ENCODE measurements at regions not wholly inside any gene's neighbourhood (a gene's known extent, or its start where the extent isn't known, plus 50 kb on each side); places are given as distances from the start of the nearest gene placed in this dataset.
"Not testable (repeated sequence)": the region's sequence is repeated elsewhere in the genome, so short reads cannot be mapped to it uniquely, and the experiment has no call there.

DNA sequence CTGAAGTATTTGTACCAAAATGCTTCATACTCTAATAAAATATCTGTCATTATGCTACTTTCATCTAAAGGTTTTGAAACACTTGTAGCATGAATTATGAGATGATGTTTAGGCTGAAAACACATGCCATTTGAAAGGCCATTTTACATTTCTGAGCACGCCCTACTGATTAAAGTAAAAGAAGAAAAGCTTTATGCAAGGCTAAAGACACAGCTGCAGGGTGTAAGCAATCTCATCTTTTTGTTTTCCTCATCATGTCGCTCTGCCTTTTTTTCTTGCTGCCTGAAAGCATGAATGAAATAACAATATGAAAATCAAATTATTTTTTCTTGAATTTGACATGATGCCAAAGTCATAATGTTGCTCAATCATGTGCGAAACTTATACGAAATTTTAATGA is 148.6 kb upstream of the ARG1 start:
- DNase-seq (ENCODE audit: extremely low read depth in 1 of 2, low read depth in 1 of 2), result no peak

DNA sequence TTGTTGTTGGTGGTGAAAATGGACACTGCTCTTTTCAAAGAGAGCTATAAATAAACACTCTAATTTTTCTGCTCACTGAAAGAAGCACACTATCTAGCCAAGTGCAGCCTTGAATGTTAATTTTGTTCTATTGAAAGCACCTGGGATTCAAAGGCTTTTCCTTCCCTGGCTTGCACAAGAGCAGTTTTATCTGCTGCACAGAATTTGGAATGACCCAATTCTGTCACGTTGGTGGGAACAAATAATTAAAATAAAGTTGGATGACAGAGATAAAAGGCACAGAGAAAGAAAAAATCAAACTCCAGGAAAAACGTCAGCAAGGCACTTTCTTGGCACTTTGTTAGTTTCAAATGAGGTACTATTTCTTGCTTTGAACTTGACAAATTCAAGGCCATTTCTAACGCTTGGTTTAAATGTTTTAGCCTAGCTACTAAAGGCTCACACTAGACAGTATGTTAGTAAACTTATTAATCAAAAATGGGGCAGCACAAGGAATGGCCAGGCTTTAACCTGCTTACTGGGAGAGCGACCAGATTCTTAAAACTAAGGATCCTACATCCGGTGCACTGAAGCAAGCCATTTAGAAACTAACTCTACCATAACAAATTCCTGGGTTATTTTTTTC is 145.5 kb upstream of the ARG1 start:
- DNase-seq (ENCODE audit: extremely low read depth in 1 of 2, low read depth in 1 of 2), result no peak

DNA sequence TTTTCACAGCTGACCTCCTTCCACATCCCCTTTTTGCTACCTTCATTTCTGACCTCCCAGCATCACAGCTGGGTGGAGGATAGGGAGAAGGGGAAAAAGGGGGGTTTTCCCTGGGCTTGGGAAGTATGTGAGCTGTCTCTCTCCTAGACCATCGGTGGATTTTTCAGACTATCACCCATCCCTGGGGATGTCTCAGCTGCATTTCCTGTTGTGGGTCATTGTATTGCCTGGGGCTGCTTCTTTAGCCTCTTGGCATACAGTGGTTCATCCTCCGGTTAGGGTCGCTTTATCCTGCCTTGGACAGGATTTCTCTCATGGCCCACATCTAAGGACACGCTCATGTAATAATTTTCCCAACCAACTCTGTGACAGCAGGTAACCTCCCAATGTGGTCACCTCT is 142.5 kb upstream of the ARG1 start:
- no peak for DNase-seq (ENCODE audit: extremely low read depth in 1 of 2, low read depth in 1 of 2)

DNA sequence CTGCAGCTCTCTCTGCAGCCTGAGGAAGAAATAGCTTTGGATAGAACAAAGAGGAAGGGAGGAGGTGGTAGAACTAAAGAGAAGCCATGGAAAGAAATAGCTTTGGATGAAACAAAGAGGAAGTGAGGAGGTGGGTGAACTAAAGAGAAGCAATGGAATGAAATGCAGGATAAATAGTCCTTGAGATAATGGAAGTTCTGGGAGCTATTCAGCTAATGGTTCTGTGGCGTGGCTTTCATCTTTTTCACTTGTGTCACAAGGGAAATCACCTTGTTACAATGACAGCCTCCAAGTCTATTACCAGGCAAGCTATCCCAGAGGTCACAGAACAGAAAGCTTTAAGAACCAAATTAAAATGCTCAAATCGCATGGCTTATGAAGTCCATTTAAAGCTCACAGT is 141.3 kb upstream of the ARG1 start:
- DNase-seq (ENCODE audit: extremely low read depth in 1 of 2, low read depth in 1 of 2), result no peak

DNA sequence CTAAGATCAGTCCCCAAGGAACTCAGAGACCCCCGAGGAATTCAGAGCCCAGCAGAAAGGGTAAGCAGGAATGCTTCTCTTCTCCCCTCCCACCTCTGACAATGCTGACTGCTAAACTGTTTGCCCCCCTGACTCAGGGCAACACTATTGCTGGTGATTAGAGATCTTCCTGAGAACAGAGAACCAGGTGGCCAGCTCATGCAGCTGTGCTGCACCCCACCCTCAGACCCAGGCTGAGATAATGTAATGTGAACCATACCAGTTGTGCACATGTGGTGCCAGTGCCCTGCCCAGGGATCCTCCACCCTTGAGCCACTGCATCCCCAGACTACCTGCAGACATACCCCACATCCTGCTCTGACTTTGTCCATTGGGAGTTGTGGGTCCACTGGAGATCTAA is 139.1 kb upstream of the ARG1 start:
- no peak for DNase-seq (ENCODE audit: extremely low read depth in 1 of 2, low read depth in 1 of 2)

DNA sequence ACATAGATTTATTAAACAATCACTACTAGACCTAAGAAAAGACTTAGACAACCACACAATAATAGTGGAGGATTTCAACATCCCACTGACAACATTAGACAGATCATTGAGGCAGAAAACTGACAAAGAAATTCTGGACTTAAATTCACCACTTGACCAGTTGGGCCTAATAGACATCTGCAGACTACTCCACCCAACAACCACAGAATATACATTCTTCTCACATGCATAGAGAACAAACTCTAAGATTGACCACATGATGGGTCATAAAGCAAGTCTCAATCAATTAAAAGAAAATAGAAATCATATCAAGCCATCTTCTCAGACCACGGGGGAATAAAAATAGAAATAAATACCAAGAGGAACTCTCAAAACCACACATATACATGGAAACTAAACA is 136.7 kb upstream of the ARG1 start:
- DNase-seq (ENCODE audit: extremely low read depth in 1 of 2, low read depth in 1 of 2), result no peak

DNA sequence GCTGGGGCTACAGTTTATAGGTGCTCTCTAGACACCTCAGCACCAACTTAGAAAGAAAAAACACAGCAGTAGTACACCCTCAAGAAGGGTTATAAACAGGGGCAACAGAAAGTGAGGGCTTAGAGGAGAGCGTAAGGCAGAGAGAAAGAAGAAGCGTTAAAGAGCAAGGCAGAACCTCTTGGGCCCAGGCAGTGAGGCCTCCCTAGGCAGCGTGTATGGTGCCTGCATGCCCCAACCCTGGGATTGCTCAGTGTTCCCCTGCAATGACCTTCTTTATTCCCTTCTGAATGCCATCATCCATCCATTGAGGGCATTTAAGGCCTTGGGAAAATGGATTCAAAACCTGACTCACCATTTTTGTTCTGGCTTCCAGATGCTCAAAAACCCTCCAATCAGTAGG is 130.0 kb upstream of the ARG1 start:
- DNase-seq (ENCODE audit: extremely low read depth in 1 of 2, low read depth in 1 of 2), result no peak

DNA sequence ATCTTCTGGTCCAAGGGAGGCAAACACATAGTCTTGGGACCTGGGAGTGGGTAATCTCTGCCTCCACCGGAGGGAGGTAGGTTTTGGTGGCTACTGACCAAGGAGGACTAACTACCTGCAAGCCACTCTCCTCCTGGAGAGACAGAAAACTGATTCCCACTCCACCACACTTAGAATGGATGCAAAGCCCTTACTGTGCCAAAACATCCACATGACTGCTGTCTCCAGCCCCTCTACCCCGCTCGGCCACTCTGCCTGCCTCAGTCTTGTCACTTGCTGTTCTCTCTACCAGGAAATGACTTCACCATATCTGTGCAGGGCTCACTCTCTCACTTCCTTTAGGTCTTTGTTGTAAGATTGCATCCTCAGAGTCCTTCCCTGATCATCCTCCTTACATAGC is 129.5 kb upstream of the ARG1 start:
- DNase-seq (ENCODE audit: extremely low read depth in 1 of 2, low read depth in 1 of 2), result peak in 1 of 2 donors; percentile 12

DNA sequence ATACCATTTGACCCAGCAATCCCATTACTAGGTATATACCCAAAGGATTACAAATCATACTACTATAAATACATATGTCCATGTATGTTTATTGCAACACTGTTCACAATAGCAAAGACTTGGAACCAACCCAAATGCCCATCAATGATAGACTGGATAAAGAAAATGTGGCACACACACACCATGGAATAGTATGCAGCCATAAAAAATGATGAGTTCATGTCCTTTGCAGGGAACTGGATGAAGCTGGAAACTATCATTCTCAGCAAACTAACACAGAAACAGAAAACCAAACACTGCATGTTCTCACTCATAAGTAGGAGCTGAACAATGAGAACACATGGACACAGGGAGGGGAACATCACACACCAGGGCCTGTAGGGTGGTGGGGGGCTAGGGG is 127.7 kb upstream of the ARG1 start:
- not testable (repeated sequence) for DNase-seq (ENCODE audit: extremely low read depth in 1 of 2, low read depth in 1 of 2)

DNA sequence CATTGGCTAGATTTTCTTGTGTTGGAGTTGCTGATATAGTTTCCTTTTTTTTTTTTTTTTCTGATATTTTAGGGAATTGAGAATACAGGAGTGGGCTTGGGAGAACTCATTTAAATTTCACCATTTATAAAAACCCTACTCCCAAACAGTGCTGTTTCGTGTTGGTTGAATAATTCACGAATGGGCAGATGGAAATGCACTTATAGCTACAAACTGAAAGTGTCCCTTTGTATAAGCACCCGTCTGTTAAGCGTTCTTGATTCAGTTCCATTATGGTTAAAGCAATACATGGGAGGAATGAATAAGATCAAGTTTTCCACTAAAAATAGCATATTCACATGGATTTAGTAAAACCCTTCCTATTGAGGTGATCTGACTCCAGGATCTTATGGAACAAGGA is 122.2 kb upstream of the ARG1 start:
- no peak for DNase-seq (ENCODE audit: extremely low read depth in 1 of 2, low read depth in 1 of 2)

DNA sequence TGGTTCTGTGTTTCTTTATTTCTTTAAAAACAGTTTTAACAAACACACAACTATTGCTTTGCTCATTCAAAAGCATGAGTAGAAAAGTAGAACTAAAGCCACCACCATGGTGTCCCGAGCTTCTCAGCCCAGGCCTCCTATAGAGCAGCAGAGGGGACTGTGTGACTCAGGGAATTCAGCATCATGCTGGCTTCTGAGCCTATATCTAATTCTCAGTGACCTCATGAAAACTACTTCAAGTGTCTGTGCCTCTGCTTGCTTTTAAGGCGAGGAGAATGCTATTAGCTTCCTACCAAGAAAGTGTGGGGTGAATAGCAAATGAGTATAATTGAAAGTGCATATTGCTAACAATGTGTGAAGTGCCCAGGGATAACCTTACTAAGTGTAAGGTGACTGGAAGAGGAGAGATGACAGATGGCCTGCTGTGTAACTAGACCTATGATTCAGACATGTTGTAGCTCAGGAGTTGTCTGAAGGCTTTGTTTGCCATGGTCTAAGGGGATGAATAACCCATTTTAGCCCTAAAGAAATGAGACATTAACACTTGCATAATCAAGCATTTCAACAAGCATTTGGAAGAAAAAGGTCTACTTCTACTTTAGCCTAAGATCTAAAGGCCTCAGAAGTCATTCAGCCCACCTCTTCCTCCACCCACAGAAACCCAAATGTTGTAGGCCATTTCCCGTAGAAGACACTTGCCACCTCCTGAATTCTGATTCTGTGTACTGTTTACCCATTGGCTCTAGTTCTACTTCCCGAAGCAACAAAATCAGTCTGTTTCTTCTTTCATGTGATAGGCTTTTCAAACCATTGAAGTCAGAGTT is 121.5 kb upstream of the ARG1 start:
- peak in 1 of 2 donors; percentile 14 for DNase-seq (ENCODE audit: extremely low read depth in 1 of 2, low read depth in 1 of 2)

DNA sequence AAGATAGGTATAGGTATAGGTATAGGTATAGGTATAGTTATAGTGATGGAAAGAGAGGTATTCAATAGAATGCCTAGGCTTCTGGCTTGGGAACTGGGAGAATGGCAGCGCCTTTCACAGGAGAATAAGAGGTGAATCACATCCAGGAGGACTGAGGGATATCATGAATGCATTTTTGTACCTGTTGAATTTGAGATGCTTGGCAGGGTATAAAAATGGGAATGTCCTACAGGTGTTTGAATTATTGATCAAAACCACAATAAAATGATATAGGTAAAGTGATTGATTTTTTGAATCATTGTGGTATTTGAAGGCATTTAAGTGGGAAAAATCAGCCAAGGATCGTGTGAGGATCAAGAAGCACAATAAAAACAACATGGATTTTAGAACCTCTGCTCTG is 119.2 kb upstream of the ARG1 start:
- no peak for DNase-seq (ENCODE audit: extremely low read depth in 1 of 2, low read depth in 1 of 2)

DNA sequence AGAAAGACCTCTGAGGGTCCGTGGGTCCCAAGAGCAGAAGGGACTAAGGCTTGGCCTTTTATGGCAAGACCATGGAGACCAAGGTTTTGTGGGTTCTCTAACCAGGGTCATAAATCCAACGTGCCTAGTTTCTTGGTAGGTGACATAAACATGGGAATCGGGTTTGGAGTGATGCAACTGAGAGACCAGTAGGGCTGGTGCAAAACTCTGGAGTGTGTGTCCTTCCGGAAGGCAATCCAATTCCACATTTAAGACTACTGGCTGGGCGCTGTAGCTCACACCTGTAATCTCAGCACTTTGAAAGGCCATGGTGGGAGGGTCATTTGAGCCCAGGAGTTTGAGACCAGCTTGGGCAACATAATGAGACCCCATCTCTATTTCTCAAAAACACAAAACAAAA is 116.5 kb upstream of the ARG1 start:
- no peak for DNase-seq (ENCODE audit: extremely low read depth in 1 of 2, low read depth in 1 of 2)

DNA sequence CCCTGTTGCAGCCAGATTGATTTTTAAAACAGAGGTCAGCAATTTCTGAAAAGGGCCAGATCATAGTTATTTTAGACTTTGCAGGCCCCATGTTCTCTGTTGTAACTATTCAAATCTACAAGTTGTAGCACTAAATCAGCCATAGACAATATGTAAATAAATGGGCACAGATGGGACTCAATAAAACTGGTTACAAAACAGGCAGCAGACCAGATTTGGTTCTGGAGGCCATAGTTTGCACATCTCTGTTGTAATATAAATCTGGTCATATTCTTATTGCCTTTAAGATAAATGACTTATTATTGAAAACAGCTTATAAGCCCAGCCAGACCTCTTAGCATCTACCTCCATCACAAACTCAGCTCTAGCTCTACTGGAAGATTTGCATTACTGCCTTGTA is 114.0 kb upstream of the ARG1 start:
- DNase-seq (ENCODE audit: extremely low read depth in 1 of 2, low read depth in 1 of 2), result no peak

DNA sequence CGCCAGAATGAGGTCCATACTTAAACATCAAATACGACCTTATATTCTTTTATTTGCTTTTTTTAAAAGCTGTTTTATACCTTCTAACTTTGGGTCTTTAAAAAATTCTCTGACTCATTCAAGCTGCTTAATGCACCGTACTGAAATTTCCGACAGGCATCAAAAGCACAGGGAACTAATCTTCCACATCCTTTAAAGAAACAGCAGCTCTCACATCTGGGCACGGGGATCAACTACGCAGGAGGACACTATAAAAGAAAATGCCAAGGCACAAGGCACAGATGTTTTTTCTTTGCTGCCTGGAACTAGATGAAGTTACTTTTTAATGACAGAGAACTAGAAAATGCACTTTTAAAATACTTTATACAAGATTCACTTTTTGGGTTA is 112.4 kb upstream of the ARG1 start:
- no peak for DNase-seq (ENCODE audit: extremely low read depth in 1 of 2, low read depth in 1 of 2)

DNA sequence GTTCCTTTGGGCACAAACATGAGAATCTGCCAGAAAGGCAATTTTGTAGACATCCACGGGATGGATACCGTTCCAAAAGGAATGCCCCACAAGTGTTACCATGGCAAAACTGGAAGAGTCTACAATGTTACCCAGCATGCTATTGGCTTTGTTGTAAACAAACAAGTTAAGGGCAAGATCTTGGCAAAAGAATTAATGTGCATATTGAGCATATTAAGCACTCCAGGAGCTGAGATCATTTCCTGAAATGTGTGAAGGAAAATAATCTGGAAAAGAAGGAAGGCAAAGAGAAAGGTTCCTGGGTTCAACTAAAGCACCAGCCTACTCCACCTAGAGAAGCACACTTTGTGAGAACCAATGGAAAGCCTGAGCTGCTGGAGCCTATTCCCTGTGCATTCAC is 103.9 kb upstream of the ARG1 start:
- no peak for DNase-seq (ENCODE audit: extremely low read depth in 1 of 2, low read depth in 1 of 2)

DNA sequence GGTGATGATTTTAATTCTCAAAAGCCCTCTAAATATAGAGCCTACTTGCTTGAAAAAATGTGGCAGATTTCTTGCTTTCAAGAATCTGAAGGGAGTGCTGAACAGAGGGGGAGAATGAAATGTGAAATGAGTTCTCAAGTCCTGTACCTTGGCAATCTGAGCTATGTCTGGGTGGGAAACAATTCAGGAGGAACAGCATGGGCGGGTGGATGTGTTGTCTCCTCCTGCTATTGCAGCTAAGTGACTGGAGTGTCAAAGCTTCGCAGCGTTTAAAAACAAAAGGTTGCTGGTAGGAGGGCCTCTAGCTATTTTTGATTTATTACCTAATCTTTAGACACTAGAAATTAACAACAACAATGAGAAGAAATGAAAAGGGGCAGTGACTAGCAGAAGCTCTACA is 102.5 kb upstream of the ARG1 start:
- DNase-seq (ENCODE audit: extremely low read depth in 1 of 2, low read depth in 1 of 2), result no peak

DNA sequence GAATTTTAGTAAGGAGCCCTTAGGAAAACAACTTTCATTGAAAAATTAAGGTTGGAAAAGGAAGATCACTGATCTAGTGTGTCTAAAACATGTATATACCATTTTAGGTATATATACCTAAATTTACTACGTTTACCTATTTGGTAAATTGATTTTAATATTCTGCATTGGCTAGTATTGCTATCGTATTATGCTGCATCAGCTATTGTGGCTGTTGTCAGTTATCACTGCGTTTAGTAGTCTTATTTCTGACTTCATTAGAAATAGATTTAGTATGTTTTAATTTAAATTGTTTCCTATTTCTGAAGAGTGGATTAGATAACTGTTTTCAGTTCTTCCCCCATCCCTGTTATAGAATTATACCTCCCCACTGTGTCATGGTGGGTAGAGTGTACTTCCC is 101.7 kb upstream of the ARG1 start:
- DNase-seq (ENCODE audit: extremely low read depth in 1 of 2, low read depth in 1 of 2), result no peak

DNA sequence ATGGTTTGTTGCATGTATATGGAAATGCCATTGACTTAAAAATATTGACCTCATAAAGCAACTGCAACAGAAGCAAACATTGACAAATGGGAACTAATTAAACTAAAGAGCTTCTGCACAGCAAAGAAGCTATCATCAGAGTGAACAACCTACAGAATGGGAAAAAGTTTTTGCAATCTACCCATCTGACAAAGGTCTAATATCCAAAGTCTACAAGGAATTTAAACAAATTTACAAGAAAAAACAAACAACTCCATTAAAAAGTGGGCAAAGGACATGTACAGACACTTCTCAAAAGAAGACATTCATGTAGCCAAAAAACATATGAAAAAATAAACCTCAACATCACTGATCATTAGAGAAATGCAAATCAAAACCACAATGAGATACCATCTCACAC is 99.7 kb upstream of the ARG1 start:
- DNase-seq (ENCODE audit: extremely low read depth in 1 of 2, low read depth in 1 of 2), result not testable (repeated sequence)

DNA sequence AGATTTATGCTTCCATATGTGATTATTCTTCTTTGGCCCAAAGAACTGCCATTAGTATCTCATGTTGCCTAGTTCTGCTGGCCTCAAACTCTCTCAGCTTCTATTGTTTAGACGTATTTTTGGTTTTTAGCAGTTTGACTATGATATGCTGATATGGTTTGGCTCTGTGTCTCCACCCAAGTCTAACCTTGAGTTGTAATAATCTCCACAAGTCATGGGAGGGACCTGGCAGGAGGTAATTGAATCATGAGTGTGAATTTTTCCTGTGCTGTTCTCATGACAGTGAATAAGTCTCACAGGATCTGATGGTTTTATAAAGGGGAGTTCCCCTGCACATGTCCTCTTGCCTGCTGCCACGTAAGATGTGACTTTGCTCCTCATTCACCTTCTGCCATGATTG is 96.7 kb upstream of the ARG1 start:
- DNase-seq (ENCODE audit: extremely low read depth in 1 of 2, low read depth in 1 of 2), result no peak

DNA sequence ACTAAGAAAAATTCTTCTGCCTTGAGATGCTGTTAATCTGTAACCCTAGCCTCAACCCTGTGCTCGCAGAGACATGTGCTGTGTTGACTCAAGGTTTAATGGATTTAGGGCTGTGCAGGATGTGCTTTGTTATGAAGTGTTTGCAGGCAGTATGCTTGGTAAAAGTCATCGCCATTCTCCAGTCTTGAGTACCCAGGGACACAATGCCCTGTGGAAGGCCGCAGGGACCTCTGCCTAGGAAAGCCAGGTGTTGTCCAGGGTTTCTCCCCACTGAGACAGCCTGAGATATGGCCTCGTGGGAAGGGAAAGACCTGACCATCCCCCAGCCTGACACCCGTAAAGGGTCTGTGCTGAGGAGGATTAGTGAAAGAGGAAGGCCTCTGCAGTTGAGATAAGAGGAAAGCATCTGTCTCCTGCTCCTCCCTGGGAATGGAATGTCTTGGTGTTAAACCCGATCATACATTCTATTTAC is 94.2 kb upstream of the ARG1 start:
- not testable (repeated sequence) for DNase-seq (ENCODE audit: extremely low read depth in 1 of 2, low read depth in 1 of 2)

DNA sequence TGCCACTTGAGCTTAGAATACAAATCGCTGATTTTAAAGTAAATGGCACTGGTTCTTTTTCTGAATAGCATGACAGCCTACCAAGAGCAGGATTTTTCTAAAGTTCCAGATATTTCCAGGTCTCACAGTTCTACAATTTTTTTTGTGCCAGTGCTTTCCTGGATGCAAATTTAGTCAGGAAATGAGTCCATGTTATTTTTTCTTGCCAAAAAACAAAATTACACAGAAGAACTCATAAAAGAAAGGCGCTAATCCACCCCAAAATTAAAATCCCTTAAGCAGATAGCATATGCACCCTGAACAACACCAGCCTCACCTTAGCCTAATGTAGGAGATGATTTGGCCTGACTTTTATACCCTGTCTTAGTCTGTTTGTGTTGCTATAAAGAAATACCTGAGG is 86.4 kb upstream of the ARG1 start:
- no peak for DNase-seq (ENCODE audit: extremely low read depth in 1 of 2, low read depth in 1 of 2)

DNA sequence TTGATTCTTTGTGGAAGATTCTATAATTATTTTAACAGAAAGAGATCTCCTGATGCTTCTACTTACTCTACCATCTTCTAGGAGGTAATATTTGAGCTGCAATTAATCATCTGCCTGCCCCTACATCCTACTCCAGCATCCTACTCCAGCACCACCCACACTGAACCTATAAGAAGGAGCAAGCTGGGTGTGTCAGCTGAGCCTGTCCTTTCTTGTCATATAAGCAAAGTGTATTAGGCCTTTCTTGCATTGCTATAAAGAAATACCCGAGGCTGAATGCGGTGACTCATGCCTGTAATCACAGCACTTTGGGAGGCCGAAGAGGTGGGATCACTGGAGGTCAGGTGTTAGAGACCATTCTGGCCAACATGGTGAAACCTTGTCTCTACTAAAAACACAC is 84.2 kb upstream of the ARG1 start:
- DNase-seq (ENCODE audit: extremely low read depth in 1 of 2, low read depth in 1 of 2), result no peak

All from stimulated activated CD8-positive, alpha-beta memory T cell treated with anti-CD3 and anti-CD28 coated beads, Interleukin-7, amount 100 ng/mL, for 48 hours (primary cell).